Activated T-cell treated with anti-CD3 and anti-CD28 coated beads, Interleukin-2, amount 50 U/mL, for 24 hours (primary cell): ENCODE measurements at regions not wholly inside any gene's neighbourhood (a gene's known extent, or its start where the extent isn't known, plus 50 kb on each side); places are given as distances from the start of the nearest gene placed in this dataset.

Source experiments
- DNase-seq: peaks from one replicate; pipeline ENCODE4 v3.0.0-alpha.2; 2020
- H3K27ac Mint-ChIP-seq: 2 replicates; pipeline ENCODE4 v1.8.0; 2020; ENCODE audit warnings: mild to moderate bottlenecking, mixed read lengths
- H3K27me3 Mint-ChIP-seq: 2 replicates; pipeline ENCODE4 v1.8.0; 2020; ENCODE audit warnings: mixed read lengths
- H3K36me3 Mint-ChIP-seq: 2 replicates; pipeline ENCODE4 v1.8.0; 2020; ENCODE audit warnings: low read depth, mixed read lengths
- H3K4me1 Mint-ChIP-seq: 2 replicates; pipeline ENCODE4 v1.8.0; 2020; ENCODE audit warnings: low read depth, mixed read lengths
- H3K4me3 Mint-ChIP-seq: 2 replicates; pipeline ENCODE4 v1.8.0; 2020; ENCODE audit warnings: mild to moderate bottlenecking, moderate library complexity, mixed read lengths
- H3K9me3 Mint-ChIP-seq: 2 replicates; pipeline ENCODE4 v1.8.0; 2020; ENCODE audit warnings: mixed read lengths

- Mint-ChIP-seq H3K27ac (no peak overlapping the region), H3K36me3 (no peaks in the 10 kb centered on the region), H3K27me3 (no peaks in the 10 kb centered on the region), H3K4me1 (peaks cover 21% of the 10 kb centered on the region), H3K4me3 (no peak overlapping the region), H3K9me3 (no peaks in the 10 kb centered on the region)
- no peak for DNase-seq
These were observed 90.2 kb upstream of the KLF13 start for GRCh38 chr15:31236184-31237042.

GRCh38 chr15:31237043-31237324 is 89.7 kb upstream of the KLF13 start:
- Mint-ChIP-seq H3K4me3 (no peak overlapping the region), H3K27me3 (no peaks in the 10 kb centered on the region), H3K9me3 (no peaks in the 10 kb centered on the region), H3K4me1 (peaks cover 26% of the 10 kb centered on the region), H3K36me3 (no peaks in the 10 kb centered on the region), H3K27ac (no peak overlapping the region)
- DNase-seq = no peak

- Mint-ChIP-seq H3K27ac (peak overlapping the region; percentile 60), H3K27me3 (no peaks in the 10 kb centered on the region), H3K4me1 (peaks cover 30% of the 10 kb centered on the region), H3K36me3 (no peaks in the 10 kb centered on the region), H3K4me3 (no peak overlapping the region), H3K9me3 (no peaks in the 10 kb centered on the region)
- DNase-seq = no peak
These were observed 87.7 kb upstream of the KLF13 start for GRCh38 chr15:31238906-31239305.

- H3K27ac Mint-ChIP-seq = peak overlapping the region; percentile 78
- no peak overlapping the region for H3K4me3 Mint-ChIP-seq
- H3K9me3 Mint-ChIP-seq = no peaks in the 10 kb centered on the region
- H3K36me3 Mint-ChIP-seq = no peaks in the 10 kb centered on the region
- no peak for DNase-seq
- no peaks in the 10 kb centered on the region for H3K27me3 Mint-ChIP-seq
- H3K4me1 Mint-ChIP-seq = peaks cover 30% of the 10 kb centered on the region
These were observed 87.2 kb upstream of the KLF13 start for GRCh38 chr15:31239409-31239808.

- peaks cover 30% of the 10 kb centered on the region for H3K4me1 Mint-ChIP-seq
- no peaks in the 10 kb centered on the region for H3K27me3 Mint-ChIP-seq
- no peak for DNase-seq
- no peak overlapping the region for H3K4me3 Mint-ChIP-seq
- H3K9me3 Mint-ChIP-seq = no peaks in the 10 kb centered on the region
- H3K27ac Mint-ChIP-seq = peak overlapping the region; percentile 15
- H3K36me3 Mint-ChIP-seq = no peaks in the 10 kb centered on the region
These were observed 84.6 kb upstream of the KLF13 start for GRCh38 chr15:31241888-31242522.

- no peak for DNase-seq
- peaks cover 23% of the 10 kb centered on the region for H3K4me1 Mint-ChIP-seq
- no peaks in the 10 kb centered on the region for H3K36me3 Mint-ChIP-seq
- no peak overlapping the region for H3K4me3 Mint-ChIP-seq
- no peaks in the 10 kb centered on the region for H3K9me3 Mint-ChIP-seq
- H3K27me3 Mint-ChIP-seq = no peaks in the 10 kb centered on the region
- no peak overlapping the region for H3K27ac Mint-ChIP-seq
These were observed 82.7 kb upstream of the KLF13 start for GRCh38 chr15:31243895-31244294.

- no peak overlapping the region for H3K4me3 Mint-ChIP-seq
- no peaks in the 10 kb centered on the region for H3K36me3 Mint-ChIP-seq
- H3K4me1 Mint-ChIP-seq = peaks cover 16% of the 10 kb centered on the region
- H3K27me3 Mint-ChIP-seq = no peaks in the 10 kb centered on the region
- H3K9me3 Mint-ChIP-seq = no peaks in the 10 kb centered on the region
- H3K27ac Mint-ChIP-seq = no peak overlapping the region
- no peak for DNase-seq
These were observed 81.4 kb upstream of the KLF13 start for GRCh38 chr15:31245135-31245689.

- Mint-ChIP-seq H3K27ac (no peak overlapping the region), H3K4me3 (no peak overlapping the region), H3K4me1 (peaks cover 13% of the 10 kb centered on the region), H3K27me3 (no peaks in the 10 kb centered on the region), H3K36me3 (no peaks in the 10 kb centered on the region), H3K9me3 (no peaks in the 10 kb centered on the region)
- DNase-seq = no peak
These were observed 80.9 kb upstream of the KLF13 start for GRCh38 chr15:31245756-31246155.

GRCh38 chr15:31247404-31247803 is 79.2 kb upstream of the KLF13 start:
- no peaks in the 10 kb centered on the region for H3K36me3 Mint-ChIP-seq
- H3K4me1 Mint-ChIP-seq = no peaks in the 10 kb centered on the region
- H3K27ac Mint-ChIP-seq = no peak overlapping the region
- no peak overlapping the region for H3K4me3 Mint-ChIP-seq
- no peaks in the 10 kb centered on the region for H3K9me3 Mint-ChIP-seq
- no peaks in the 10 kb centered on the region for H3K27me3 Mint-ChIP-seq
- no peak for DNase-seq

GRCh38 chr15:31248263-31248662 is 78.4 kb upstream of the KLF13 start:
- Mint-ChIP-seq H3K36me3 (no peaks in the 10 kb centered on the region), H3K27me3 (no peaks in the 10 kb centered on the region), H3K4me3 (no peak overlapping the region), H3K4me1 (no peaks in the 10 kb centered on the region), H3K27ac (no peak overlapping the region), H3K9me3 (no peaks in the 10 kb centered on the region)
- DNase-seq = no peak

GRCh38 chr15:31248951-31249350 is 77.7 kb upstream of the KLF13 start:
- Mint-ChIP-seq H3K36me3 (no peaks in the 10 kb centered on the region), H3K27me3 (no peaks in the 10 kb centered on the region), H3K9me3 (no peaks in the 10 kb centered on the region), H3K4me3 (no peak overlapping the region), H3K4me1 (no peaks in the 10 kb centered on the region), H3K27ac (no peak overlapping the region)
- no peak for DNase-seq

- Mint-ChIP-seq H3K27ac (no peak overlapping the region), H3K9me3 (no peaks in the 10 kb centered on the region), H3K4me3 (no peak overlapping the region), H3K27me3 (no peaks in the 10 kb centered on the region), H3K36me3 (no peaks in the 10 kb centered on the region), H3K4me1 (peaks cover 2% of the 10 kb centered on the region)
- no peak for DNase-seq
These were observed 76.6 kb upstream of the KLF13 start for GRCh38 chr15:31250033-31250432.

GRCh38 chr15:31251165-31251564 is 75.5 kb upstream of the KLF13 start:
- no peak overlapping the region for H3K4me3 Mint-ChIP-seq
- H3K27ac Mint-ChIP-seq = no peak overlapping the region
- H3K27me3 Mint-ChIP-seq = no peaks in the 10 kb centered on the region
- H3K4me1 Mint-ChIP-seq = peaks cover 7% of the 10 kb centered on the region
- DNase-seq = no peak
- H3K9me3 Mint-ChIP-seq = no peaks in the 10 kb centered on the region
- no peaks in the 10 kb centered on the region for H3K36me3 Mint-ChIP-seq

- H3K4me1 Mint-ChIP-seq = peaks cover 16% of the 10 kb centered on the region
- no peak overlapping the region for H3K27ac Mint-ChIP-seq
- DNase-seq = no peak
- H3K27me3 Mint-ChIP-seq = no peaks in the 10 kb centered on the region
- H3K36me3 Mint-ChIP-seq = no peaks in the 10 kb centered on the region
- H3K9me3 Mint-ChIP-seq = no peaks in the 10 kb centered on the region
- no peak overlapping the region for H3K4me3 Mint-ChIP-seq
These were observed 74.4 kb upstream of the KLF13 start for GRCh38 chr15:31252171-31252785.
